GM12801 (cell line): ENCODE measurements at regions not wholly inside any gene's neighbourhood (a gene's known extent, or its start where the extent isn't known, plus 50 kb on each side); places are given as distances from the start of the nearest gene placed in this dataset.

Source experiments
- CTCF ChIP-seq: IDR thresholded peaks from one replicate; pipeline ENCODE4 v1.5.1; 2011; ENCODE audit warnings: control low read depth; ENCODE audit not compliant: insufficient read length; ENCODE audit errors: extremely low read depth

- TF ChIP-seq CTCF, result no peak
Measured at GRCh38 chr7:8982338-8982992, 549.1 kb downstream of the NXPH1 start.

GRCh38 chr7:8985255-8985654 lies 551.8 kb downstream of the NXPH1 start:
- no peak for TF ChIP-seq CTCF

GRCh38 chr7:8988267-8988666 lies 554.9 kb downstream of the NXPH1 start:
- no peak for TF ChIP-seq CTCF

- TF ChIP-seq CTCF, result no peak
Measured at GRCh38 chr7:8991159-8991558, 557.8 kb downstream of the NXPH1 start.

- TF ChIP-seq CTCF, result no peak
Measured at GRCh38 chr7:8998762-8999161, 565.4 kb downstream of the NXPH1 start.

GRCh38 chr7:9013940-9014339 lies 580.5 kb downstream of the NXPH1 start:
- no peak for TF ChIP-seq CTCF

GRCh38 chr7:9017286-9017685 lies 583.9 kb downstream of the NXPH1 start:
- no peak for TF ChIP-seq CTCF
